Middle frontal gyrus (tissue), 1 donor: ENCODE measurements at regions not wholly inside any gene's neighbourhood (a gene's known extent, or its start where the extent isn't known, plus 50 kb on each side); places are given as distances from the start of the nearest gene placed in this dataset.
"Not testable (repeated sequence)": the region's sequence is repeated elsewhere in the genome, so short reads cannot be mapped to it uniquely, and the experiment has no call there.

ENCODE experiments used
- DNase-seq: peaks from one replicate; pipeline ENCODE4 v3.0.0-alpha.2; 2015; ENCODE audit warnings: low spot score; ENCODE audit errors: extremely low spot score

- no peak for DNase-seq
Measured at GRCh38 chrX:3803713-3804112, 90.3 kb upstream of the PRKX start.

- DNase-seq, result no peak
Measured at GRCh38 chrX:3803305-3803704, 89.9 kb upstream of the PRKX start.

GRCh38 chrX:3795411-3795810 is 82.0 kb upstream of the PRKX start:
- not testable (repeated sequence) for DNase-seq

GRCh38 chrX:3791449-3791848 is 78.0 kb upstream of the PRKX start:
- no peak for DNase-seq

DNA sequence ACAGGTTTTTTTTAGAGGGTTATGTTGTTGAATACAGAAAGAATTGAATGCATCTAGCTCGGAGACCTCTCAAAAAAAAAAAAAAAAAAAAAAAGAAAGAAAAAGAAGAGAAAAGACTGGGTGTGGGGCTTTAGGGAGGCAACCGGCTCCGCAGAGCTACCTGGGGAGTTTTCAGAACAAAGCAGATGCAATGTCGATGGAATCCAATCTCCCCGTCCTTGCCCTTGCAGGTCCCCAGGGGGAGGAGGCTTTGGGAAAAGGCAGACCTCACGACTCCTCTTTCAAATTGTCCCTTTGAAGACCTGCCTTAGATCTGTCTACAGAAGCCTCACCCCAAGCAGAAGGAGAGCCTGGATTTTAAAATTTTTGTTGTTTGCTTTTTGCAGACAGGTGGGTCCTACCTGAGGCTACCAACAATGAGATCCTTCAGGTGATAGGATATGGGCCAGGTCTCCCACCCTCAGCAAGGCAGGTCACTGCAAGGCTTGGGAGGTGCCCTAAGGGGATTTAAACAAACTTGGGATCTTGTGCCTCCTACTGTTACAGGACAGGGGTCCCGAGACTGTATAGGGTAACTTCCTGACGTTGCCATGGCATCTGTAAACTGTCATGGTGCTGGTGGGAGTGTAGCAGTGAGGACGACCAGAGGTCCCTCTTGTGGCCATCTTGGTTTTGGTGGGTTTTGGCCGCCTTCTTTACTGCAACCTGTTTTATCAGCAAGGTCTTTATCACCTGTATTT is 75.2 kb upstream of the PRKX start:
- no peak for DNase-seq

DNA sequence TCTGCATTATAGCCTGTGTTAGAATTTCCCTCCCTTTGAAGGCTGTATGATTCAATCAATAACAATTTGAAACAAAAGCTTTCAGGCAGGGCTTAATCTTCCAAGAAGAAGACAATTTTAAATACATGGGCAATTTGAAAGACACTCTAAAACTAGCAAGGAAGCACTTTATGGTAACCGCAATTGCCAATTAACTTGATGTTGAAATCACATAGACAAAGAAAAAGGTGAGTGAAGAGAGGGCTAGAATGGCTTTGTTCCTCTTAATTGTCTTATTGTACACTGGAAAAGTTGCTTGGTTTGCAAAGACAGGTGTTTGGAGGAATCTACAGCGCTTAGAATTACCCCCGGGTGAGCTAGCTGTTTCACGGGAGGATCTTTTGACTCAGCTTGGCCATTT is 74.4 kb upstream of the PRKX start:
- DNase-seq, result no peak

- not testable (repeated sequence) for DNase-seq
Measured at GRCh38 chrX:3785822-3786221, 72.4 kb upstream of the PRKX start.

GRCh38 chrX:3780564-3780963 is 67.1 kb upstream of the PRKX start:
- no peak for DNase-seq

DNA sequence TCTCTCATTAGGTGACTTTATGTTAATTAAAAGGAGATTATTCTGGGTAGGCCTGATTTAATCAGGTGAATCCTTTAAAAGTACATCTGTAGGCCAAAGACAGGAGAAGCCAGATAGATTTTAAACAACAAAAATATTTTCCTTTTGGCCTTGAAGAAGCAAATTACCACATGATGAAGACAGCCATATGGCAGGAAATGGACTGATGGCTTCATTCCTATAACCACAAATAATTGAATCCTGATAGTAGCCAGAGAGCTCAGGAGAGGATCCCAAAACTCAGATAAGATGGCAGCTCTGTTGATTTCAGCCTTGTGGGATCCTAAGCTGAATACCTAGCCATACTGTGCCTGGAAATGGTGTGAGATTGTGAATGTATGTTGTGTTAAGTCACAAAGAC is 66.1 kb upstream of the PRKX start:
- DNase-seq, result no peak

DNA sequence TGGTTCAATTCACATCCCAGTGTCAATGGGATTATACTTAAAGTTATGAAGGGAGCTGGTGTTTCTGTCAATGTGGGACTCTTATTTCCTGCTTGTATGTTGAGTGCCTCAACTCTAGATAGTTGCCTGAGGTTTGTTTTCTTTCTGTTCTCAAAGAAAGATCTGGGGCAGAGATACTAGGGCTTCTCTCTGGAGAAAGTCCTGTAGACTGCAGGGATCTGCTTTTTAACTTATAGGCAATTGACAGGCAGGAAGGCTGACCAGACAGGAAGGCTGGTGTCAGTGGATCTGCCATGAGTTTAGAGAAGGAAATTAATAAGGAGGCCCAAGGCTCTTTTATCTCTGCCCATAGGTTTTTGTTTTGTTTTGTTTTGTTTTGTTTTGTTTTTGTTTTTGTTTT is 64.0 kb upstream of the PRKX start:
- DNase-seq, result no peak

- no peak for DNase-seq
Measured at GRCh38 chrX:3771766-3772165, 58.3 kb upstream of the PRKX start.

DNA sequence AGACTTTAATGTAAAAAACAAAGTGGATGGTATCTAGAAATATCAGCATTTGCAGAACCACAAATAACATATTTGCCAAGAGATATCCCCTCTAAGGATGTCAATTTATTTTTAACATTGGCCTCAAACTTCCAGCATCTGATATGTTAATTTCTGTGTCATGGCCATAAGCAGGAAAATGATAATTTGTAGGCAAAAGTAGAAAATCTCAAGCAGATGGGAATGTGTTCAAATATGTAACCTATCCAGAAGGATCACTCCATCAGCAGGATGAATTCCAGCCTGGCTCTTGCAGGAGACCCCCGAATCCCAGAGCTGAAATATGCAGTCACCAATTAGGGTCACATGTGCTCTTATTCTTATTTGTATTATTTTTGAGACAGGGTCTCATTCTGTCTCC is 55.4 kb upstream of the PRKX start:
- no peak for DNase-seq
